ENCODE measurements at regions not wholly inside any gene's neighbourhood (a gene's known extent, or its start where the extent isn't known, plus 50 kb on each side); places are given as distances from the start of the nearest gene placed in this dataset.

DNA sequence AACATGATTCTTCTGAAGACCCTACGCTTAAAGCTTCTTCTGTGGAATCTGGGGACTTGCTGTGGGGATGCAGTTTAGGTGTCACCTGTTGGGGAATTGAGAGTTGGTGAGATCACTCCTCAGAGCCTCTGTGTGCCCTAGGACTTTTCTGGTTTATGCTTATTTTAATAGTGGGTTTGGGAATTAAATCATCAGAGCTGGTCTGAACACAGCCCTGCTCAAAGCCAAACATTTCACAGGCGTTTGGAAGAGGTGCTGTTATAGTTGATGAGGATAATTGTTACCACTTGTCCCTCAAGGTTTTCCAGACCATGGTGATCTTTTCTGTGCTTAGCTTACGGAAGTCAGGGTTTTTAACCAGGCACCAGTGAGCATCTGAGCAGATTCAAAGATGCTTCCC is 106.1 kb downstream of the EBLN1 start:
- TF ChIP-seq, protein P1, sequence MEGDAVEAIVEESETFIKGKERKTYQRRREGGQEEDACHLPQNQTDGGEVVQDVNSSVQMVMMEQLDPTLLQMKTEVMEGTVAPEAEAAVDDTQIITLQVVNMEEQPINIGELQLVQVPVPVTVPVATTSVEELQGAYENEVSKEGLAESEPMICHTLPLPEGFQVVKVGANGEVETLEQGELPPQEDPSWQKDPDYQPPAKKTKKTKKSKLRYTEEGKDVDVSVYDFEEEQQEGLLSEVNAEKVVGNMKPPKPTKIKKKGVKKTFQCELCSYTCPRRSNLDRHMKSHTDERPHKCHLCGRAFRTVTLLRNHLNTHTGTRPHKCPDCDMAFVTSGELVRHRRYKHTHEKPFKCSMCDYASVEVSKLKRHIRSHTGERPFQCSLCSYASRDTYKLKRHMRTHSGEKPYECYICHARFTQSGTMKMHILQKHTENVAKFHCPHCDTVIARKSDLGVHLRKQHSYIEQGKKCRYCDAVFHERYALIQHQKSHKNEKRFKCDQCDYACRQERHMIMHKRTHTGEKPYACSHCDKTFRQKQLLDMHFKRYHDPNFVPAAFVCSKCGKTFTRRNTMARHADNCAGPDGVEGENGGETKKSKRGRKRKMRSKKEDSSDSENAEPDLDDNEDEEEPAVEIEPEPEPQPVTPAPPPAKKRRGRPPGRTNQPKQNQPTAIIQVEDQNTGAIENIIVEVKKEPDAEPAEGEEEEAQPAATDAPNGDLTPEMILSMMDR (IDR thresholded peaks at IDR 0.05) = no peak
- no peak for TF ChIP-seq ZFX (IDR thresholded peaks at IDR 0.05; ENCODE audit: borderline replicate concordance)
